Trophoblast cell (in vitro differentiated cells and primary cell): ENCODE measurements at regions not wholly inside any gene's neighbourhood (a gene's known extent, or its start where the extent isn't known, plus 50 kb on each side); places are given as distances from the start of the nearest gene placed in this dataset.
A peak's percentile ranks its signal among the peaks of the same experiment; 100 is the strongest.

ENCODE experiments used
- DNase-seq, 2 donors: peaks; one replicate each; pipeline ENCODE4 v3.0.0-alpha.2; 2016
- H2AFZ ChIP-seq: 2 replicates; pipeline ENCODE4 v1.6.1; 2013; ENCODE audit warnings: low read length, moderate library complexity, mild to moderate bottlenecking; ENCODE audit not compliant: insufficient read depth, poor library complexity
- H2AK5ac ChIP-seq: 2 replicates; pipeline ENCODE4 v1.6.1; 2013; ENCODE audit warnings: mild to moderate bottlenecking, low read length
- H2BK120ac ChIP-seq: 2 replicates; pipeline ENCODE4 v1.6.1; 2013; ENCODE audit warnings: low read length, mild to moderate bottlenecking, moderate library complexity; ENCODE audit not compliant: insufficient read depth, poor library complexity
- H2BK12ac ChIP-seq: 2 replicates; pipeline ENCODE4 v1.6.1; 2013; ENCODE audit warnings: mild to moderate bottlenecking, low read length, moderate library complexity
- H2BK5ac ChIP-seq: 2 replicates; pipeline ENCODE4 v1.6.1; 2013; ENCODE audit warnings: low read length, low read depth, moderate library complexity, mild to moderate bottlenecking; ENCODE audit not compliant: poor library complexity
- H3K14ac ChIP-seq: 2 replicates; pipeline ENCODE4 v1.6.1; 2013; ENCODE audit warnings: mild to moderate bottlenecking, low read length
- H3K18ac ChIP-seq: 2 replicates; pipeline ENCODE4 v1.6.1; 2013; ENCODE audit warnings: mild to moderate bottlenecking, low read length
- H3K23ac ChIP-seq: 2 replicates; pipeline ENCODE4 v1.6.1; 2013; ENCODE audit warnings: low read length
- H3K27ac ChIP-seq: 2 replicates; pipeline ENCODE4 v1.5.1; 2013; ENCODE audit warnings: low read depth, mild to moderate bottlenecking, inconsistent platforms, low read length, moderate library complexity
- H3K27me3 ChIP-seq: 2 replicates; pipeline ENCODE4 v1.6.1; 2013; ENCODE audit warnings: inconsistent platforms, mild to moderate bottlenecking, low read length, moderate library complexity; ENCODE audit not compliant: insufficient read depth
- H3K36me3 ChIP-seq, 2 experiments: 1 replicate in 1 of 2; 2 replicates in 1 of 2; pipeline ENCODE4 v1.6.1; 2013; ENCODE audit warnings: low read length in 2 of 2, mild to moderate bottlenecking in 2 of 2, moderate library complexity in 1 of 2; ENCODE audit not compliant: insufficient read depth in 2 of 2, control insufficient read depth in 1 of 2
- H3K4ac ChIP-seq: 2 replicates; pipeline ENCODE4 v1.6.1; 2013; ENCODE audit warnings: low read depth, mild to moderate bottlenecking, low read length, moderate library complexity
- H3K4me1 ChIP-seq, 2 experiments: 1 replicate in 1 of 2; 2 replicates in 1 of 2; pipeline ENCODE4 v1.6.1; 2013; ENCODE audit warnings: low read length in 2 of 2, mild to moderate bottlenecking in 2 of 2, moderate library complexity in 1 of 2; ENCODE audit not compliant: insufficient read depth in 2 of 2, control insufficient read depth in 1 of 2
- H3K4me2 ChIP-seq: 2 replicates; pipeline ENCODE4 v1.6.1; 2013; ENCODE audit warnings: inconsistent platforms, mild to moderate bottlenecking, low read length, moderate library complexity
- H3K4me3 ChIP-seq: 2 replicates; pipeline ENCODE4 v1.5.1; 2013; ENCODE audit warnings: mild to moderate bottlenecking, low read depth, low read length, inconsistent platforms
- H3K79me1 ChIP-seq: one replicate; pipeline ENCODE4 v1.6.1; 2013; ENCODE audit warnings: low read length
- H3K79me2 ChIP-seq: 2 replicates; pipeline ENCODE4 v1.6.1; 2013; ENCODE audit warnings: low read length, mild to moderate bottlenecking; ENCODE audit not compliant: control insufficient read depth, insufficient read depth, poor library complexity
- H3K9ac ChIP-seq: 2 replicates; pipeline ENCODE4 v1.6.1; 2013; ENCODE audit warnings: mild to moderate bottlenecking, low read length
- H3K9me3 ChIP-seq: 2 replicates; pipeline ENCODE4 v1.6.1; 2013; ENCODE audit warnings: low read depth, mild to moderate bottlenecking, control low read depth, inconsistent platforms, low read length; ENCODE audit not compliant: insufficient read depth
- H4K12ac ChIP-seq: 2 replicates; pipeline ENCODE4 v1.6.1; 2013; ENCODE audit warnings: low read depth, mild to moderate bottlenecking, low read length, moderate library complexity
- H4K8ac ChIP-seq: 2 replicates; pipeline ENCODE4 v1.6.1; 2013; ENCODE audit warnings: low read depth, mild to moderate bottlenecking, low read length, moderate library complexity
- H4K91ac ChIP-seq: one replicate; pipeline ENCODE4 v1.6.1; 2013; ENCODE audit warnings: low read depth, mild to moderate bottlenecking, low read length, moderate library complexity
- WGBS: extraction: QIAGEN DNeasy Blood & Tissue Kit; methylation state at CpG from one replicate; pipeline ENCODE4 v1.1.7; 2013; ENCODE audit warnings: missing lambda C conversion rate; ENCODE audit not compliant: insufficient read length, insufficient coverage; ENCODE audit errors: extremely low coverage; 5-methylcytosine and 5-hydroxymethylcytosine counted together

DNA sequence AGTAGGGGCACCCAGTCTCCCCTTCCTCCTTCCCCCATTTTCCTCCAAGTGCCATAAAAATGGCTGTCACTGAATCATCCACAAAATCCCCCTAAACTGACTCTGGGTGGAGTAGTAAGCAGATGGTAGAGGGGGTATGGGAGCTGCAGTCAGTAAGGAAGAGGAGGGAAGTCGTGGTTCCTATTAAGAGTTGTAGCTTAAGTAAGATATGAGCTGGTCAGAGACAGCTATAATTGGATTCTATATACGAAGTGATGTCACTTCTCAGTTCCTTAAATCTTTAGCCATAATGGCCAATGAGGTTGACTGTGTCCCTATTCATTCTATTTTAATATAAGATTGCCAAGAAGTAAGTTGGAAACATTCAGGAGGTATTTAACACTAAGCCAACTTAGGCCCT lies 131.7 kb downstream of the SLC16A9 start:
- H3K4ac ChIP-seq = no peak overlapping the region
- H3K4me1 ChIP-seq = no peaks in the 10 kb centered on the region
- no peak overlapping the region for H2AK5ac ChIP-seq
- whole genome bisulfite sequencing = no CpG with 5 or more reads among the region's 2 CpGs
- DNase-seq = no peak
- H3K79me1 ChIP-seq = no peaks in the 10 kb centered on the region
- no peak overlapping the region for H4K8ac ChIP-seq
- H2BK5ac ChIP-seq = no peak overlapping the region
- H3K14ac ChIP-seq = no peak overlapping the region
- H2BK12ac ChIP-seq = no peak overlapping the region
- H2AFZ ChIP-seq = no peak overlapping the region
- H3K4me3 ChIP-seq = no peak overlapping the region
- no peaks in the 10 kb centered on the region for H3K9me3 ChIP-seq
- H3K36me3 ChIP-seq = no peaks in the 10 kb centered on the region
- H3K18ac ChIP-seq = no peak overlapping the region
- H3K9ac ChIP-seq = no peak overlapping the region
- H3K27me3 ChIP-seq = no peaks in the 10 kb centered on the region
- H3K23ac ChIP-seq = no peak overlapping the region
- no peak overlapping the region for H2BK120ac ChIP-seq
- no peaks in the 10 kb centered on the region for H3K79me2 ChIP-seq
- H3K4me2 ChIP-seq = no peak overlapping the region
- H4K12ac ChIP-seq = no peak overlapping the region
- H4K91ac ChIP-seq = no peak overlapping the region
- H3K27ac ChIP-seq = no peak overlapping the region

DNA sequence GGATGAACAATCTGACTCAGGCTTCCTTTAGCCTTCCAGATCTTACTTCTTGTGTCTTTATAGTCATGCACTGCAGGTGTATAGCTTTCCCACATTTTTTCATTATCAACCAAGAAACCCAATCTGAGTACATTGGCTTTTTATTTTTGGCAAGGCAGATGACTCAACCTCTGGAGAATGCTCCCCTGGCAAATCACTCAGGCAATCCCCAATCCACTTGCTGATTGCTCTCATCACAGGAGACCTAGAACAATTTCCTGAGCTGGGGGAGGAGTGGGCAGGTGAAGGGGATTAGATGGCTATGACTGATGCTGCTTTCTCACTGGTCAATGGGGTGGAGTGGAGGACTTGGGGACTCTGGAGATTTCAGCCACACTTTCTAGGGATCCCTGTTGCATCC lies 134.4 kb downstream of the SLC16A9 start:
- Histone ChIP-seq H4K8ac (no peak overlapping the region), H3K4me3 (no peak overlapping the region), H3K27me3 (no peaks in the 10 kb centered on the region), H3K79me1 (no peaks in the 10 kb centered on the region), H3K18ac (no peak overlapping the region), H2AFZ (no peak overlapping the region), H3K9me3 (no peaks in the 10 kb centered on the region), H2BK12ac (no peak overlapping the region), H2BK5ac (no peak overlapping the region), H4K91ac (no peak overlapping the region), H3K23ac (no peak overlapping the region), H3K4me1 (no peaks in the 10 kb centered on the region), H4K12ac (no peak overlapping the region), H2AK5ac (no peak overlapping the region), H3K36me3 (no peaks in the 10 kb centered on the region), H3K79me2 (no peaks in the 10 kb centered on the region), H3K4ac (no peak overlapping the region), H3K9ac (no peak overlapping the region), H2BK120ac (no peak overlapping the region), H3K4me2 (no peak overlapping the region), H3K27ac (no peak overlapping the region), H3K14ac (no peak overlapping the region)
- no peak for DNase-seq

DNA sequence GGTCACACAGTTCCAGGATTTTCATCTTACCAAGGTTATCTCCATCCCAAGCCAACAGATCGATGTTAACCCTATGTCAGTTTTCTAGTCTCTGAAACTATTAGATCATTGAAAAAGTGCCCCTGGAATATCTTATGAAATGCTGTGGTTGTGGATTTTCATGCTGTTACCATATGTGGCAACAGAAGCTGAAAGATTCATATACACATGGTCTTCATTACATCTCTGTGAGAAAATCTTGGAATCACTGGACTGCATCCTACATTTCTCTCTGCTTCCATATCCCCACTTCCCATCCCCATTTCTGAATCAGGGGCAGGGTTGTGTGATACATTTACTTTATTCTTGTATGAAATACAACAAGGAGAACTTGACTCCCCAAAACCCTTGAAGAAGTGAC lies 146.1 kb downstream of the SLC16A9 start:
- H3K14ac ChIP-seq = no peak overlapping the region

DNA sequence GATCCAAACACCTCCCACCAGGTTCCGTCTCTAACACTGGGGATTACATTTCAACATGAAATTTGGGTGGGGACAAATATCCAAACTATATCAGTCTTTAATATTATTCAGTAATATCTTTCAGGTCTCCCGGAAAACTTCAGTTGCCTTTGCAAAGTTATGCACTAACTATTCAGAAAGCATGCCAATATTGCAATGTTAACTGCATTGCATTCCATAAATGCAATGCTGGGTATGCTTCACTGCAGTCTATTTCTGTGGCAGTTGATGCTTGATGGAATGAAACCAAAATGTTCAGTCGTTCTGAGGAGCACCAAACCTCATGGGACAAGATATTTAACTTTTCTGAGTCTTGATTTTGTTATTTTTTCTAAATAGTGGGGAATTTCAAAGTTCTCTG lies 147.5 kb downstream of the SLC16A9 start:
- Histone ChIP-seq H3K4ac (no peak overlapping the region), H3K36me3 (no peaks in the 10 kb centered on the region), H3K4me2 (no peak overlapping the region), H4K12ac (no peak overlapping the region), H3K4me1 (peaks cover 2 to 6% of the 10 kb centered on the region in 2 experiments), H4K91ac (no peak overlapping the region), H3K4me3 (no peak overlapping the region), H2BK12ac (no peak overlapping the region), H3K9me3 (no peaks in the 10 kb centered on the region), H3K9ac (no peak overlapping the region), H3K14ac (no peak overlapping the region), H2AFZ (no peak overlapping the region), H3K23ac (no peak overlapping the region), H2BK120ac (no peak overlapping the region), H3K27me3 (no peaks in the 10 kb centered on the region), H4K8ac (no peak overlapping the region), H3K27ac (no peak overlapping the region), H3K18ac (no peak overlapping the region), H3K79me2 (no peaks in the 10 kb centered on the region), H3K79me1 (peaks cover 4% of the 10 kb centered on the region), H2AK5ac (no peak overlapping the region), H2BK5ac (no peak overlapping the region)
- DNase-seq = peak in 1 of 2 donors; percentile 63
- no CpG with 5 or more reads among the region's 3 CpGs for WGBS

More for the DNA sequence above, 146.1 kb downstream of the SLC16A9 start:
- Histone ChIP-seq H3K36me3 (no peaks in the 10 kb centered on the region), H4K8ac (no peak overlapping the region), H2AK5ac (no peak overlapping the region), H2BK5ac (no peak overlapping the region), H2AFZ (no peak overlapping the region), H2BK120ac (no peak overlapping the region), H3K4me1 (no peaks in the 10 kb centered on the region), H3K23ac (no peak overlapping the region), H3K27me3 (no peaks in the 10 kb centered on the region), H2BK12ac (no peak overlapping the region), H3K4me2 (no peak overlapping the region), H3K9ac (no peak overlapping the region), H3K4me3 (no peak overlapping the region), H4K91ac (no peak overlapping the region), H3K79me2 (no peaks in the 10 kb centered on the region), H3K18ac (no peak overlapping the region), H4K12ac (no peak overlapping the region), H3K27ac (no peak overlapping the region), H3K9me3 (no peaks in the 10 kb centered on the region), H3K4ac (no peak overlapping the region), H3K79me1 (no peaks in the 10 kb centered on the region)
- no CpG with 5 or more reads among the region's 1 CpG for WGBS
- DNase-seq = no peak
